DND-41 (cell line): ENCODE measurements at regions not wholly inside any gene's neighbourhood (a gene's known extent, or its start where the extent isn't known, plus 50 kb on each side); places are given as distances from the start of the nearest gene placed in this dataset.
A peak's percentile ranks its signal among the peaks of the same experiment; 100 is the strongest.

Experiments used
- ATAC-seq: fragments of 200-7000 bp; cut with Tn5 transposase; 3 replicates; pipeline ENCODE4 v1.9.1; 2021; ENCODE audit warnings: low read depth; ENCODE audit not compliant: insufficient read depth
- DNase-seq: peaks from one replicate; pipeline ENCODE4 v3.0.0-alpha.2; 2020
- H2AFZ ChIP-seq: 2 replicates; pipeline ENCODE4 v1.6.0; 2012; ENCODE audit warnings: low read depth, low read length
- H3K27ac ChIP-seq: 2 replicates; pipeline ENCODE4 v1.5.1; 2012; ENCODE audit warnings: low read length, inconsistent platforms
- H3K27me3 ChIP-seq: fragments of 200-600 bp; sonication (generic); 2 replicates; pipeline ENCODE4 v1.6.0; 2012; ENCODE audit warnings: low read length, mild to moderate bottlenecking, inconsistent platforms; ENCODE audit not compliant: insufficient read depth, poor library complexity
- H3K36me3 ChIP-seq: 2 replicates; pipeline ENCODE4 v1.5.1; 2012; ENCODE audit warnings: low read length, inconsistent platforms; ENCODE audit not compliant: insufficient read depth
- H3K4me1 ChIP-seq: 2 replicates; pipeline ENCODE4 v1.5.1; 2012; ENCODE audit warnings: mild to moderate bottlenecking, low read length; ENCODE audit not compliant: insufficient read depth
- H3K4me2 ChIP-seq: 2 replicates; pipeline ENCODE4 v1.6.0; 2012; ENCODE audit warnings: mild to moderate bottlenecking, moderate library complexity, low read length, inconsistent platforms; ENCODE audit not compliant: insufficient read depth
- H3K4me3 ChIP-seq, 2 experiments: fragments of 200-600 bp in 1 of 2; shearing (Covaris generic) in 1 of 2; 2 replicates each; pipeline ENCODE4 v1.5.1; 2012 to 2016; ENCODE audit warnings: inconsistent platforms in 2 of 2, low read length in 2 of 2, mild to moderate bottlenecking in 2 of 2, low read depth in 1 of 2, moderate library complexity in 1 of 2
- H3K79me2 ChIP-seq: 2 replicates; pipeline ENCODE4 v1.6.0; 2012; ENCODE audit warnings: low read length, inconsistent platforms; ENCODE audit not compliant: insufficient read depth
- H3K9ac ChIP-seq: 2 replicates; pipeline ENCODE4 v1.6.0; 2012; ENCODE audit warnings: low read depth, mild to moderate bottlenecking, inconsistent platforms, low read length, moderate library complexity
- H3K9me3 ChIP-seq: 2 replicates; pipeline ENCODE4 v1.5.1; 2012; ENCODE audit warnings: low read length, moderate library complexity, mild to moderate bottlenecking, inconsistent platforms; ENCODE audit not compliant: insufficient read depth, severe bottlenecking
- H4K20me1 ChIP-seq: 2 replicates; pipeline ENCODE4 v1.6.0; 2012; ENCODE audit warnings: low read length; ENCODE audit not compliant: insufficient read depth
- CTCF ChIP-seq: IDR thresholded peaks from 2 replicates; pipeline ENCODE4 v1.5.1; 2012; ENCODE audit warnings: borderline replicate concordance, low read length, moderate library complexity, mild to moderate bottlenecking; ENCODE audit not compliant: poor library complexity, severe bottlenecking; ENCODE audit errors: extremely low read depth
- EZH2 ChIP-seq: IDR thresholded peaks from 3 replicates; pipeline ENCODE4 v1.6.1; 2012; ENCODE audit warnings: borderline replicate concordance, low read depth, mild to moderate bottlenecking, moderate library complexity, low read length, inconsistent platforms; ENCODE audit not compliant: severe bottlenecking

GRCh38 chr1:162927421-162927820 lies 66.4 kb upstream of the CCDC190 start:
- H2AFZ ChIP-seq: no peak overlapping the region
- H3K4me1 ChIP-seq: peaks cover 4% of the 10 kb centered on the region; the same call in 1 of the 2 replicates
- no peaks in the 10 kb centered on the region for H3K79me2 ChIP-seq
- no peak overlapping the region for H3K4me3 ChIP-seq
- H3K27ac ChIP-seq: no peak overlapping the region
- no peaks in the 10 kb centered on the region for H3K9me3 ChIP-seq
- ATAC-seq (no peak), DNase-seq (no peak)
- H3K27me3 ChIP-seq: peaks cover 4% of the 10 kb centered on the region
- H3K36me3 ChIP-seq: no peaks in the 10 kb centered on the region
- no peak overlapping the region for H3K9ac ChIP-seq
- no peak for TF ChIP-seq EZH2
- no peak for TF ChIP-seq CTCF
- no peak overlapping the region for H3K4me2 ChIP-seq
- H4K20me1 ChIP-seq: no peaks in the 10 kb centered on the region

GRCh38 chr1:162926906-162927305 lies 65.9 kb upstream of the CCDC190 start:
- no peaks in the 10 kb centered on the region for H3K79me2 ChIP-seq
- no peaks in the 10 kb centered on the region for H3K27me3 ChIP-seq
- H2AFZ ChIP-seq: no peak overlapping the region
- H3K4me2 ChIP-seq: no peak overlapping the region
- no peak overlapping the region for H3K4me3 ChIP-seq
- H3K9me3 ChIP-seq: no peaks in the 10 kb centered on the region
- no peak for DNase-seq
- H4K20me1 ChIP-seq: no peaks in the 10 kb centered on the region
- no peak overlapping the region for H3K27ac ChIP-seq
- peaks cover 9% of the 10 kb centered on the region; the same call in 1 of the 2 replicates for H3K4me1 ChIP-seq
- TF ChIP-seq EZH2 (no peak), CTCF (no peak)
- H3K9ac ChIP-seq: no peak overlapping the region
- no peak for ATAC-seq
- no peaks in the 10 kb centered on the region for H3K36me3 ChIP-seq

- DNase-seq: no peak
- Histone ChIP-seq H4K20me1 (no peaks in the 10 kb centered on the region), H2AFZ (no peak overlapping the region), H3K27me3 (no peaks in the 10 kb centered on the region), H3K27ac (no peak overlapping the region), H3K4me2 (no peak overlapping the region), H3K79me2 (no peaks in the 10 kb centered on the region), H3K4me1 (peaks cover 14% of the 10 kb centered on the region; the same call in 1 of the 2 replicates), H3K4me3 (no peak overlapping the region), H3K9ac (no peak overlapping the region), H3K36me3 (no peaks in the 10 kb centered on the region), H3K9me3 (no peaks in the 10 kb centered on the region)
- TF ChIP-seq CTCF (no peak), EZH2 (no peak)
- no peak for ATAC-seq
Observed at GRCh38 chr1:162924179-162924578, 63.2 kb upstream of the CCDC190 start.

- TF ChIP-seq EZH2 (no peak), CTCF (no peak)
- H3K27ac ChIP-seq: no peak overlapping the region
- no peak overlapping the region for H3K9ac ChIP-seq
- no peaks in the 10 kb centered on the region for H4K20me1 ChIP-seq
- peaks cover 14% of the 10 kb centered on the region; the same call in 1 of the 2 replicates for H3K4me1 ChIP-seq
- ATAC-seq: peak; percentile 90
- H3K4me3 ChIP-seq: no peak overlapping the region
- no peaks in the 10 kb centered on the region for H3K36me3 ChIP-seq
- H3K4me2 ChIP-seq: no peak overlapping the region
- H3K9me3 ChIP-seq: no peaks in the 10 kb centered on the region
- no peaks in the 10 kb centered on the region for H3K79me2 ChIP-seq
- H3K27me3 ChIP-seq: no peaks in the 10 kb centered on the region
- no peak overlapping the region for H2AFZ ChIP-seq
- DNase-seq: peak; percentile 43
Observed at GRCh38 chr1:162922201-162922600, 61.2 kb upstream of the CCDC190 start.
